ENCODE measurements at regions not wholly inside any gene's neighbourhood (a gene's known extent, or its start where the extent isn't known, plus 50 kb on each side); places are given as distances from the start of the nearest gene placed in this dataset.

DNA sequence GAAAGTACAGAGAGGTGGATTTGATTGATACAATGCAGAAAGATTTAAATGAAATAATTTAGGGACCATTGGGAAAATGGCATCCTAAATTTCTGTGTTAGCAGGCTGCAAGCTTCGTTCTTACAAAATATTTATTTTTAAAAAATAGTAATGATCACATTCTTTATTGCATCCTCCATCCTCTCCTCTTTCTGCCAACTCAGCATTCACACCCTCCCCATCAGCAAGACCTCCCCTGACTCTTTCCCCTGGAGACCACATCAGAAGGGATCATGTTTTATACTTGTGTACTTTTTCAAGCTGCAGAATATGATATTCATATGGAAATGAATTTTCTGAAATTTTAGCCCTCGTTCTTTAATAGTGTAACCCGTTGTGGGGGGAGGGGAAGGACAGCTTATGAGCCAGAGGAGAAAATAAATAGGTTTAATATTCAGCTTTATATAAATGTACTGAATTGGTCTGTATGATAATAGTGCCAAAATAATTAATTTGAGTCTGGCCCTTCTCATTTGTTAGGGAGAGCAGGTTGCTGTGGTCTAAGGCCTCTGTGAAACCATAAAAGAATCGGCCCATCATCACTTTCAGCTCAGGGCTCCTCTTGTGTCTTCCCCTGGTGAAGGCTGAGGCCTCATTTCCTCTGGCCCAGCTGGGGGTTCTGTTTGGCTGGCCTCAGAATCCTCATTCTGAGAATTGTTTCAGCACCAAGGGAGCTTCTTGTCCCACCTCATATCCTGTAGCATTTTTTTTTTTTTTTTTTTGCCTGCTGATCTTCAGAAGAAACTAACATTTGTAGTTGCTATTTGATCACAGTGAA, 330.8 kb downstream of the TXNL1 start:
- ATAC-seq: no peak
- TF ChIP-seq SNAI2 (CRISPR knock-in tag; IDR thresholded peaks at IDR 0.05) (no peak), ZNF8 (CRISPR knock-in tag; IDR thresholded peaks at IDR 0.05) (no peak), ZFP30 (CRISPR knock-in tag; IDR thresholded peaks at IDR 0.05) (no peak), ARNTL (CRISPR knock-in tag; IDR thresholded peaks at IDR 0.05; ENCODE audit: borderline replicate concordance, low read depth) (no peak), ZNF70 (CRISPR knock-in tag; IDR thresholded peaks at IDR 0.05) (no peak), TOX (CRISPR knock-in tag; IDR thresholded peaks at IDR 0.05; ENCODE audit: borderline replicate concordance) (no peak), ZC3H10 (CRISPR knock-in tag; IDR thresholded peaks at IDR 0.05) (no peak), PPARA (CRISPR knock-in tag; IDR thresholded peaks at IDR 0.05; ENCODE audit: borderline replicate concordance) (no peak), OSR1 (CRISPR knock-in tag; IDR thresholded peaks at IDR 0.05) (no peak), GLIS3 (CRISPR knock-in tag; IDR thresholded peaks at IDR 0.05) (no peak)
- TF ChIP-seq, protein P1, sequence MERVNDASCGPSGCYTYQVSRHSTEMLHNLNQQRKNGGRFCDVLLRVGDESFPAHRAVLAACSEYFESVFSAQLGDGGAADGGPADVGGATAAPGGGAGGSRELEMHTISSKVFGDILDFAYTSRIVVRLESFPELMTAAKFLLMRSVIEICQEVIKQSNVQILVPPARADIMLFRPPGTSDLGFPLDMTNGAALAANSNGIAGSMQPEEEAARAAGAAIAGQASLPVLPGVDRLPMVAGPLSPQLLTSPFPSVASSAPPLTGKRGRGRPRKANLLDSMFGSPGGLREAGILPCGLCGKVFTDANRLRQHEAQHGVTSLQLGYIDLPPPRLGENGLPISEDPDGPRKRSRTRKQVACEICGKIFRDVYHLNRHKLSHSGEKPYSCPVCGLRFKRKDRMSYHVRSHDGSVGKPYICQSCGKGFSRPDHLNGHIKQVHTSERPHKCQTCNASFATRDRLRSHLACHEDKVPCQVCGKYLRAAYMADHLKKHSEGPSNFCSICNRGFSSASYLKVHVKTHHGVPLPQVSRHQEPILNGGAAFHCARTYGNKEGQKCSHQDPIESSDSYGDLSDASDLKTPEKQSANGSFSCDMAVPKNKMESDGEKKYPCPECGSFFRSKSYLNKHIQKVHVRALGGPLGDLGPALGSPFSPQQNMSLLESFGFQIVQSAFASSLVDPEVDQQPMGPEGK (CRISPR knock-in tag; IDR thresholded peaks at IDR 0.05; ENCODE audit: borderline replicate concordance): no peak
- TF ChIP-seq, protein P2, sequence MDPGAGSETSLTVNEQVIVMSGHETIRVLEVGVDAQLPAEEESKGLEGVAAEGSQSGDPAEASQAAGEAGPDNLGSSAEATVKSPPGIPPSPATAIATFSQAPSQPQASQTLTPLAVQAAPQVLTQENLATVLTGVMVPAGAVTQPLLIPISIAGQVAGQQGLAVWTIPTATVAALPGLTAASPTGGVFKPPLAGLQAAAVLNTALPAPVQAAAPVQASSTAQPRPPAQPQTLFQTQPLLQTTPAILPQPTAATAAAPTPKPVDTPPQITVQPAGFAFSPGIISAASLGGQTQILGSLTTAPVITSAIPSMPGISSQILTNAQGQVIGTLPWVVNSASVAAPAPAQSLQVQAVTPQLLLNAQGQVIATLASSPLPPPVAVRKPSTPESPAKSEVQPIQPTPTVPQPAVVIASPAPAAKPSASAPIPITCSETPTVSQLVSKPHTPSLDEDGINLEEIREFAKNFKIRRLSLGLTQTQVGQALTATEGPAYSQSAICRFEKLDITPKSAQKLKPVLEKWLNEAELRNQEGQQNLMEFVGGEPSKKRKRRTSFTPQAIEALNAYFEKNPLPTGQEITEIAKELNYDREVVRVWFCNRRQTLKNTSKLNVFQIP (CRISPR knock-in tag; IDR thresholded peaks at IDR 0.05; ENCODE audit: borderline replicate concordance, low read depth): no peak
- TF ChIP-seq, protein P3, sequence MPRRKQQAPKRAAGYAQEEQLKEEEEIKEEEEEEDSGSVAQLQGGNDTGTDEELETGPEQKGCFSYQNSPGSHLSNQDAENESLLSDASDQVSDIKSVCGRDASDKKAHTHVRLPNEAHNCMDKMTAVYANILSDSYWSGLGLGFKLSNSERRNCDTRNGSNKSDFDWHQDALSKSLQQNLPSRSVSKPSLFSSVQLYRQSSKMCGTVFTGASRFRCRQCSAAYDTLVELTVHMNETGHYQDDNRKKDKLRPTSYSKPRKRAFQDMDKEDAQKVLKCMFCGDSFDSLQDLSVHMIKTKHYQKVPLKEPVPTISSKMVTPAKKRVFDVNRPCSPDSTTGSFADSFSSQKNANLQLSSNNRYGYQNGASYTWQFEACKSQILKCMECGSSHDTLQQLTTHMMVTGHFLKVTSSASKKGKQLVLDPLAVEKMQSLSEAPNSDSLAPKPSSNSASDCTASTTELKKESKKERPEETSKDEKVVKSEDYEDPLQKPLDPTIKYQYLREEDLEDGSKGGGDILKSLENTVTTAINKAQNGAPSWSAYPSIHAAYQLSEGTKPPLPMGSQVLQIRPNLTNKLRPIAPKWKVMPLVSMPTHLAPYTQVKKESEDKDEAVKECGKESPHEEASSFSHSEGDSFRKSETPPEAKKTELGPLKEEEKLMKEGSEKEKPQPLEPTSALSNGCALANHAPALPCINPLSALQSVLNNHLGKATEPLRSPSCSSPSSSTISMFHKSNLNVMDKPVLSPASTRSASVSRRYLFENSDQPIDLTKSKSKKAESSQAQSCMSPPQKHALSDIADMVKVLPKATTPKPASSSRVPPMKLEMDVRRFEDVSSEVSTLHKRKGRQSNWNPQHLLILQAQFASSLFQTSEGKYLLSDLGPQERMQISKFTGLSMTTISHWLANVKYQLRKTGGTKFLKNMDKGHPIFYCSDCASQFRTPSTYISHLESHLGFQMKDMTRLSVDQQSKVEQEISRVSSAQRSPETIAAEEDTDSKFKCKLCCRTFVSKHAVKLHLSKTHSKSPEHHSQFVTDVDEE (CRISPR knock-in tag; IDR thresholded peaks at IDR 0.05): no peak

DNA sequence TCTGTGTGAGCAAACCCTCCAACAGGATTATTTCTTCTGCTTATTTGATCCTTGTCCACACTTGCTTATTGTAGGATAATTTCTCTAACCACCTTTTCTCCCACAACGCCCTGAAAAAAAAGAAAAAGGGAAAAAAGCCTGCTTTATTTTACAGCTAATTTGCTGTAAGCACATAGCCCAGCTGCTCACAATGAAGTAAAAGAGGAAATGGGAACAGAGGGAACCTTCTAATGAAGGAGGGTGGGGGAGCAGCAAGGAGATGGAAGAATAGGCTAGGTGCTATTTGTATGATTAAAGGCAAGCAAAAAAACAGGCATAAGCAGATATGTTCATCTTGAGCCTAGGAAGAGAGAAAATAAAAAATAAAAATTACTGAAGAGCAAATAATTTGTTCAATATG, 331.6 kb downstream of the TXNL1 start:
- TF ChIP-seq ZFP30 (CRISPR knock-in tag; IDR thresholded peaks at IDR 0.05): no peak
- TF ChIP-seq ZNF8 (CRISPR knock-in tag; IDR thresholded peaks at IDR 0.05): no peak
- TF ChIP-seq OSR1 (CRISPR knock-in tag; IDR thresholded peaks at IDR 0.05): no peak
- TF ChIP-seq, protein P4, sequence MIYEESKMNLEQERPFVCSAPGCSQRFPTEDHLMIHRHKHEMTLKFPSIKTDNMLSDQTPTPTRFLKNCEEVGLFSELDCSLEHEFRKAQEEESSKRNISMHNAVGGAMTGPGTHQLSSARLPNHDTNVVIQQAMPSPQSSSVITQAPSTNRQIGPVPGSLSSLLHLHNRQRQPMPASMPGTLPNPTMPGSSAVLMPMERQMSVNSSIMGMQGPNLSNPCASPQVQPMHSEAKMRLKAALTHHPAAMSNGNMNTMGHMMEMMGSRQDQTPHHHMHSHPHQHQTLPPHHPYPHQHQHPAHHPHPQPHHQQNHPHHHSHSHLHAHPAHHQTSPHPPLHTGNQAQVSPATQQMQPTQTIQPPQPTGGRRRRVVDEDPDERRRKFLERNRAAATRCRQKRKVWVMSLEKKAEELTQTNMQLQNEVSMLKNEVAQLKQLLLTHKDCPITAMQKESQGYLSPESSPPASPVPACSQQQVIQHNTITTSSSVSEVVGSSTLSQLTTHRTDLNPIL (CRISPR knock-in tag; IDR thresholded peaks at IDR 0.05; ENCODE audit: low read depth): no peak
- no peak for TF ChIP-seq ESRRG (CRISPR knock-in tag; IDR thresholded peaks at IDR 0.05)
- no peak for TF ChIP-seq ZFP3 (CRISPR knock-in tag; IDR thresholded peaks at IDR 0.05)
- no peak for TF ChIP-seq BACH2 (CRISPR knock-in tag; IDR thresholded peaks at IDR 0.05; ENCODE audit: borderline replicate concordance)
- TF ChIP-seq ZNF565 (CRISPR knock-in tag; conservative IDR thresholded peaks at IDR 0.05; ENCODE audit: low read depth): no peak
- no peak for ATAC-seq

DNA sequence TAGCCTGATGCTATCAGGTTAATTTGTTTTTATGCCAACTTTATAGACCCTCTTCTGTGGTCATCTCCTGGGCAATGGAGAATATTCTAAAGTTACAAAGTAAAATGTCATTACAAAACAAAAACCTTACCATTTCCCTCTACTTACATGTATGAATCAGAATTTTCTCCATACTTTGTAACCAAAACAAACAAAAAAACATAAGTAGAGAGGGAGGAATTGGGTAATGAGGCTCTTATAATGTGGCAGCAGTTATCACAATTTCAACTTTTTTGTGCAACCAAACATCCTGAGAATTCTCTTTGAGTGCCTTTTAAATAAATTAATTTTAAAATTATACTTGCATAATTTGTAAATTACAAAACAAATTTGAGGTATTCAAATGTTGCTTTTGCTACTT, 332.8 kb downstream of the TXNL1 start:
- no peak for ATAC-seq

More for the DNA sequence above, 332.8 kb downstream of the TXNL1 start:
- TF ChIP-seq ESRRG (CRISPR knock-in tag; IDR thresholded peaks at IDR 0.05) (no peak), TCF4 (CRISPR knock-in tag; IDR thresholded peaks at IDR 0.05; ENCODE audit: borderline replicate concordance) (no peak), RARB (CRISPR knock-in tag; IDR thresholded peaks at IDR 0.05) (no peak), CSDC2 (CRISPR knock-in tag; IDR thresholded peaks at IDR 0.05) (no peak), ZNF70 (CRISPR knock-in tag; IDR thresholded peaks at IDR 0.05) (no peak), ARNTL (CRISPR knock-in tag; IDR thresholded peaks at IDR 0.05; ENCODE audit: borderline replicate concordance, low read depth) (no peak), ZFP30 (CRISPR knock-in tag; IDR thresholded peaks at IDR 0.05) (no peak), OSR1 (CRISPR knock-in tag; IDR thresholded peaks at IDR 0.05) (no peak), ZC3H10 (CRISPR knock-in tag; IDR thresholded peaks at IDR 0.05) (no peak)
- TF ChIP-seq, protein P5, sequence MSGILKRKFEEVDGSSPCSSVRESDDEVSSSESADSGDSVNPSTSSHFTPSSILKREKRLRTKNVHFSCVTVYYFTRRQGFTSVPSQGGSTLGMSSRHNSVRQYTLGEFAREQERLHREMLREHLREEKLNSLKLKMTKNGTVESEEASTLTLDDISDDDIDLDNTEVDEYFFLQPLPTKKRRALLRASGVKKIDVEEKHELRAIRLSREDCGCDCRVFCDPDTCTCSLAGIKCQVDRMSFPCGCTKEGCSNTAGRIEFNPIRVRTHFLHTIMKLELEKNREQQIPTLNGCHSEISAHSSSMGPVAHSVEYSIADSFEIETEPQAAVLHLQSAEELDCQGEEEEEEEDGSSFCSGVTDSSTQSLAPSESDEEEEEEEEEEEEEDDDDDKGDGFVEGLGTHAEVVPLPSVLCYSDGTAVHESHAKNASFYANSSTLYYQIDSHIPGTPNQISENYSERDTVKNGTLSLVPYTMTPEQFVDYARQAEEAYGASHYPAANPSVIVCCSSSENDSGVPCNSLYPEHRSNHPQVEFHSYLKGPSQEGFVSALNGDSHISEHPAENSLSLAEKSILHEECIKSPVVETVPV (CRISPR knock-in tag; IDR thresholded peaks at IDR 0.05): no peak
- TF ChIP-seq, protein P2 (CRISPR knock-in tag; IDR thresholded peaks at IDR 0.05; ENCODE audit: borderline replicate concordance, low read depth): no peak
- TF ChIP-seq, protein P3 (CRISPR knock-in tag; IDR thresholded peaks at IDR 0.05): no peak

All from SK-N-SH treated with all-trans-retinoic acid at 6 μM for 48 hours (cell line).